Activated CD4-positive, alpha-beta T cell treated with anti-CD3 and anti-CD28 coated beads for 1 hour (primary cell): ENCODE measurements at regions not wholly inside any gene's neighbourhood (a gene's known extent, or its start where the extent isn't known, plus 50 kb on each side); places are given as distances from the start of the nearest gene placed in this dataset.
"Not testable (repeated sequence)": the region's sequence is repeated elsewhere in the genome, so short reads cannot be mapped to it uniquely, and the experiment has no call there.

Experiments used
- DNase-seq: peaks from one replicate; pipeline ENCODE4 v3.0.0-alpha.2; 2020

DNA sequence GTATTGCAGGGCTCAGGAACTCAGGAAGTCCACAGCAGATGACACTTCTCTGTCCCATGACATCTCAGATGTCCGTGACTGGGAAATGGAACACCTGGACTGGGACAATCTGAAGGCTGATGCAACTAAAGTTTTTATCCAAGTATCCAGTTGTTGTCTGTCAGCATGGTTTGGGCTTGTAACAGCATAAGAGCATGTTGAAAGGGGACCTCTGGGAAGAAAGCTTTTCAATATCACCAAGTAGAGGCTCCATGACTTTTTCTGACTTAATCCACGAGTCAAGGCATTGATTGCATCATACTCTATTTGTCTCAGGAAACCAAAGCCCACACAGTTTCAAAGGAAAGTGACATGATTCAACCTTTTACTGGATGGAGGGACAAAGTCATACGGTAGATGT is 807.7 kb downstream of the MTRR start:
- DNase-seq = no peak

DNA sequence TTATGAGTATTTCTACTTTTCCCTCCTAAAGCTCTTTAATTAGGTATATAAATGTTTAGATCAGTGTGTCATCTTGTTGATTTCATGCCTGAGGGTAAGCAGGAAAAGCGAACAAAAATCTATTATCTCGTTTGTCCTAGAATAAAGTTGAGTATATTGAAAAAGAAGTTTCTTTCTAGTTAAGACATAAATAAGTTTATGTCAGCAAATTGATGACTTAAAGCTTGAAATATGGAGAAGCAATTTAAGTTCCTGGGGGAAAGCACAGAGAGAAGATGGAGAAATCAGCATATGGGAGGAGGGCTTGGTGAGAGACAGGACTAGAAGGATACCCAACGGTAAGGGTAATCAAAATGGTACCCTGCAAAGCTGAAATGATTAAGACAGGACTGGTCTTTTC is 813.4 kb downstream of the MTRR start:
- DNase-seq = no peak

DNA sequence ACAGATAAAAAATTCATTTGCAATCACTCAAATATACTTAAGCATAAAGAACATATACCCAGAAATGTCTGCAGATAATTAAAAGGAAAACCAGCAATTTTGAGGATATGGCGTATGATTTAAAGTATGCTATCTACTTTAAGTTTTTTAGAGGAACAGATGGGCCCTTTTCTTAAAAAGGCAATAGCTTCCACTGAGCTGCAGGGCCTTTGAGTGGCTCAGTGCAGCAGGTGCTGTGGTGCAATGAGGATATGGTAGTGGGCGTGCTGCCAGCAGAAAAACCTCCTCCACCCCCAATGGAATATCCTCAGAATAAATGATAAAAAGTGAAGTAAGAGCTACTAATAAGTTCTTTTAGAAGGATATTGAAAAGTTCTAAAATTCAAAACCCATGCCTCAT is 814.5 kb downstream of the MTRR start:
- no peak for DNase-seq

DNA sequence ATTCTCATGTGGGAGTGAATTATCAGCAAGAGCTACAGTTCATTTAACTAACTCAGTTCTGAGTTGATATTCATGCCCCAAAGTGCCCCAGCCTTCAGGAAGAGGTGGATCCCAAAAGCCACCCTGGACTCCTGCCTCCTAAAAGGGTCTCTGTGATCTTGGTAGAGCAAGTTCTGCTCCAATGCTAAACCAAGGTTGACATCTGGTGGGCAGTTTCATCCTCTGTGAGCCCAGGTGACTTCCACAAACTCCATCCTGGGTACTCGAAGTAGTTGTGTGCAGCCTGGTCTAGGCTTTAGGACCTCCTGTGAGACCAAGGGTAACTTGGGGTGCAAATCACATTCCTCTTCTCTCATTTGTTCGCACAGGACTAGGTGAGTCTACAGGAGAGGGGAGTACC is 816.8 kb downstream of the MTRR start:
- no peak for DNase-seq

DNA sequence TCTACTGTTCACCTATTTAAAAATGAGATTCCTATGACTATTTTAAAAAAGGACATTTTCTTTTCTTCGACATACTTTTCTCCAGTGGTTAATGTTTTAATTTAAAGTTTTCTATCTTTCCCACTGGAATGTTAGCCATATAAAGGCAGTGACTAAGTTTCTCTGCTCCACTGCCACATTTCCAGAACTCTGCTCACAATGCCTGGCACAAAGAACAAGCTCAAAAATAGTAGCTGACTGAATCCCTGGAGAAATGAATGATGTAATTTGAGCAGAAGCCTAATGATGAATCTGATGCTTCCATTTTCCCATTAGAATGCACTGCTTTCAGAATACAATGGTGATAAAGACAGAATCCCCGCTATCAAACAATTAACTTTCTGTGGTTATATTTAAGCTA is 817.8 kb downstream of the MTRR start:
- DNase-seq = no peak

DNA sequence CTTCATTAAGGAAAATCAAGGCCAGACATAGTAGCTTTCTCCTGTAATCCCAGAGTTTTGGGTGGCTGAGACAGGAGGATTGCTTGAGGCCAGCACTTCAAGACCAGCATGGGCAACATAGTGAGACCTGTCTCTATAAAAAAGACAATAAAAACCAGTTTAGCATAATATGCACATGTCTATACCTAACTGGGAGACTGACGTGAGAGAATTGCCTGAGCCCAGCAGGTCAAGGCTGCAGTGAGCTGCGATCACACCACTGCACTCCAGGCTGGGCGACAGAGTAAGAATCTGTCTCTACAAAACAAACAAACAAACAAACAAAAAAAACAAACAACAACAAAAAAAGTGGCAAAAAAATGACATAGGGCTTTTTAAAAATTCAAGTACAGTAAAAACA is 820.8 kb downstream of the MTRR start:
- no peak for DNase-seq

DNA sequence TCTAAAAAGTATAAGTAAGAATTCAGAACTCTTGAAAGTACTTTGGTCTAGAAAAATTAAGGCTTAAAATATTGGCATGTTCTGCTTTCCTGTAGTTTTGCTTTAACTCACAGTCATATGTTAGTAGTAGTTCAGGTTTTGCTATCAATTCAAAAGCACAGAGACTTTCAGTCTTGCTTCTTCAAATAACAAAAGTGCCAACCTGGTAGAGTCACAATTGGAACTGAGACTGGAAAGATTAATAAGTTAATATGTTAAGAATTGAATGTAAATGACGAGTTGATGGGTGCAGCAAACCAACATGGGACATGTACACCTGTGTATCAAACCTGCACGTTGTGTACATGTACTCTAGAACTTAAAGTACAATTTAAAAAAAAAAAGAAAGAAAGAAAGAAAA is 822.3 kb downstream of the MTRR start:
- DNase-seq = no peak

DNA sequence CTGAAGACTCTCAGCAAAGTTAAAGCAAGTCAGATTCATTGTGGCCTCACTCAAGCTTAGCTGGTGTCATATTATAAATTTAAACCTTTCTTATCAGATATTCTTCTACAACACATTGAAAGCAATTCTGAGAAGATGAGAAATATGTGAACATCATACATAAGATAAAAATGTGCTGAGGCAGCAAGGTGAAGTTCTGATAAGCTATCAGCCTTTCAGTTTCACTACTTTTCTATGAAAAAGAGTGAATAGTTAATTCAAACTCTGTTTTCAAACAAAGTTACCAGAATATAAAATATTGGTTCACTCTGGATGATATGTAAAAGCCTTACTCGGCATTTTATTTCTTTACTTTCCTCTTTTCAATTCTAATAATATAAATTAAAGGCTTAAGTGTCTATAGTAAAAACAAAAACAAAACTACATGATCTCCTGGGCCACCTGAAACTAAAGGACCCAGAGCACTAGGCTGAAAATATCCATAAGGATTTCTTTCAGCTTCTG is 824.4 kb downstream of the MTRR start:
- no peak for DNase-seq

DNA sequence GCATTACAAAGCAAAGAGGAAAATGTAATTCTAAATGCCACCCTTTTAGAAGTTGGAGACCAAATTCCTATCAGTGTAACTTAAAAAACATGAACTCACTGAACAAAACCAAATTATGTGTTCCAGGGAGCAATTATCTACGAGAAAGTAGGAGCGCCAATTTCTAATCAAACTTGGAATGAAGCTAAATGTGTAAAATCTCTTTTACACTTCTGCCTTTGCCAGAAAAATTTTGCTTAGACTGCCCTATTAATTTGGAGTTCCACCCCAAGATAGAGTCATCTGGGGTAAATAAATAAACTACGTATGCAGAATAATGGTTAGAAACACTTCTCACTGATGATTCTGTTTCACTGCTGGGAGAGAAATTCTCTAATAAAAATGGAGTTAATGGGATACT is 825.6 kb downstream of the MTRR start:
- DNase-seq = no peak

DNA sequence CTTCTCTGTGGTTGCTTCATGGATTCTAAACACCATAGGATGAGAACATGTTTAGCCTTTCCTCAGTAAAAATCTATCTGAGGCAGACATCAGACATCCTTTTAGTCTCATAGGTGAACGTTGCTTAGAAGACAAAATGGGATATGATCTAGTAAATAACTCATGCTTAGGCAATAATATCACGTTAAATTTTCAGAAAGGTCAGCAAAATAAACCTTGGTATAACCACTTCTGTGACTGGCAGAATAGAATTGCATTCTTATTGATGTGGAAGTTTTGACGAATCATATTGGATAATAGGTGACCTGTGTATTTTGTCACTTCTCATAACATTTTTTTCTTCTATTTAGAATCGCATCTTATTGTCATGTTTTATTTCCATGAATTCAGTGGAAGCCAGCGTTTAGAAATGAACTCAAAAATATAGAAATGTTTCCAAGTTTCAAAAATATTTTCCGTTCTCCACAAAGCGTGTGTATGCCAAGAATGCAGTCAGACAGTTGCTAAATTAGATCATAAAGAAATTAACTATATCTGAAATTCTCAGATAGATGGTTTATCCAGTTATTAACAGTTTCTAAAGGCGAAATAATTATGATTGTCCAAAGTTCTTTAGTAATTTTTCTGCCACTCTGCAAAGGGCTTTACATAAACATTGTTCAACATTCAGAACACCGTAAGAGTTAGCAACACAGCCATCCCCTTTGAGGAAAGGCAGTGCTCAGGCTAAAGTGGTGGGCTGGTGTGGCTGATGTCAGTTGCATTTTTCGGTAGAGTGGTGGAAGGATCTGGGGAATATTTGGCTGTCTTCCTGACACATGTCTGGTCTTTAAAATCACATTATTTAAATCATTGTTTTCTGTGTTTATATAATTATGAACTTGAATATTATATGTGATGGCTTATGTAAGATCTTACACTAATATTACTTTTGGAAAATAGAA is 827.2 kb downstream of the MTRR start:
- DNase-seq = no peak

DNA sequence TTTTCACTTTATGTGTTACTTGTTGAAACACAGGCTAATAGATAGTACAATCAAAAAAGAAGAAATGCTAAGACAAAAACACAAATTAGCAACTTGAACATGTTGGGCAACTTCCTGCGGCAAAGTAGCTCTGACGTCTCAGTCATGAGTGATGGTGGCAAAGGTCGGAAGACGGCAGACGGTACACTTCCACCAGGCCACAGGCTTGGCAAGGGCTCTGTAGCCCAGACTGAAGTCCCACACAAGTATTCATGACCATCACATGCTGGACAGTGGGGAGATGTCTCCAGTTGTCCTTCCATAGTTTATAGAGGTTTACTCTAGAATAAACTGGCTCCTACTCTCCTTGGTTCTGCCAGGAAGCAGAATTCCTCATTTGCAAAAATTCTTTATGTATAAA is 831.3 kb downstream of the MTRR start:
- DNase-seq = no peak

DNA sequence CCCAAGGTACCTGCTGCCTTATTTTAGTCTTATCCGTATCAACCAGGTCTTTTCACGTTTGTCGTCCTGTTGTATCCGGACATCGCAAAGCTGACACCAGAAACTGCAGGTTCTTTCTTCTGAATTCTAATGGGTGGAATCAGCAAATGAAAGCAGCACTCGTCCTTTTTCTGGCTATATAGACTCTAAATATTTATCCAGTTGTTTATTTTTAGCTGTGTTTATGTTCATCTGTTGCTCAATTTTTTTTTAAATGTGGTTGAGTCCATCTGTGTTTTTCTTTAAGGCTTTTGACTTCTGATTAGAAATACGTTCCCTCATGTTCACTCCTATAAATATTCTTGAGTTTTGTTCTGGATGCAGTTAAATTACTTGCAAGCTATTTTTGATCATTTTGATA is 831.7 kb downstream of the MTRR start:
- DNase-seq = no peak

DNA sequence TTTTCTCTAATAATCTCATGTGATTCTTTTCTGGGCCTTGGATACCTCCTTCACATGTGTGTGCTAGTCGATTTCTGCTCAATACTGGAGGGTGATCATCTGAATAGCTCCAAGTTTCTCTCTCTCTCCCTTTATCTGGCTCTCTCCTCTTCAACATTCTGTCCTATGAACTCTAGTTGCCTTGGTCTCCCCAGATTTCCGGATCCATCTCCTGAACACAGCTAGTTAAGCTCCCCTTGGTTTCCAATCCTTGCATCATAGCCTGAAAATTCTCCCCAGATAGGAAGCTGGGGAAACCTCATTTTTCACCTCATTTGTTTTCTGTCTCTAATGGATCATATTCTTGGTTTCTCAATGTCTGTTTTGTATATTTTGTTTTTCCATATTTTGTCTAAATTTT is 832.3 kb downstream of the MTRR start:
- DNase-seq = no peak

DNA sequence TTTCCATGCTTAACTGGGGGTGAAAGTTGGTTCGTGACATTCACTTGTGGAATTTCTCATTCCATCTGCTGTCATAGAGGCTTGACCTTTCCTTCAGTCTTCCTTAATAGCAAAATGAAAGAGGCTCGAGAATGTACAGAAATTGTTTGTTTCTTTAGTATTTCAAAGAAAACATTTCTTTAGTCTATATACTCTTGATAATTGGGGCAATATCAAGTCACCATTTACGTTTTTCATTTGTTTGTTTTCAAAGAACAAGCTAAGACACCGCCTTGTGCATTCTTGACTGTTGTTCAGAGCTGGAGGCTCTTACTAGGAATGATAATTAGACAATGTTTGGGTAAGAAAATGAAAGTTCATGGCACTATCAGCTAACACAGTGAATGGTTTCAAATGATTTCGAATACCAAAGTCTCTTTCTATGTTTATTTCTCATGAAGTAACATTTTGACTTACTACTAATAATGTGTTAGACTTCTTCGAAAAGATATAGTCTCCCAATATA is 835.4 kb downstream of the SEMA5A start:
- no peak for DNase-seq

DNA sequence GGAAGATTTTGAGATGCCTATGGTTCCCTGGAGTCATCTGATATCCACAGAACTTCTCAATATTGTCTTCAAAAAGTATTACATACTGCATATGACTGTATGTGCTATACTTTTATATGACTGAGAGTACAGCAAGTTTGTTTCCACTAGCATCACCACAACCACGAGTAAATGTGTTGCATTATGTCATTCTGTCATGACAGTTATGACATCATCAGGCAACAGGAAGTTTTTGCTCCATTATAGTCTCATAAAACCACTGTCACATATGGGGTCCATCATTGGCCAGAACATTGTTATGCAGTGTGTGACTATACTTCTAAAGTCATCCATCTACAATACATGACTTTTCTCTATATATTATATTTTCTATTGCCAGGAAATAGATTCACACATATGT is 831.7 kb downstream of the SEMA5A start:
- no peak for DNase-seq

DNA sequence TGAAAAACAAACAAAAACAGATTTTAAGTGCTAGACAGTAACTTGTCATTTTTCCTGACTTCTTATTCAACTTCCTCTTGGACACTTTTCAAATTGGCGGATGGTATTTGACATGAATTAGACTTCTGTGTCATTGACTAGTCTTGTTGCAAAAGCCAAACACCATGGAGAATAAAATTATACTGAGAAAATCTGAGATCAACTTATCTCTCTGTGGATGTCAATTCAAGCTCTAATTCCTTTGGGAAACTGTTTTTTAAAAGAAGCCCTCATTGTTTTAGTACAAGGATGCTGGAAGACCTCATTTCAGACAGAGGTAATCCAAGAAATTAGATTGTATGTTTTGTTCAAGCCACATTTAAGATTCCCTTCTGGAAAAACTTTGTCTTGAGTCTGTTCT is 831.0 kb downstream of the SEMA5A start:
- DNase-seq = no peak

DNA sequence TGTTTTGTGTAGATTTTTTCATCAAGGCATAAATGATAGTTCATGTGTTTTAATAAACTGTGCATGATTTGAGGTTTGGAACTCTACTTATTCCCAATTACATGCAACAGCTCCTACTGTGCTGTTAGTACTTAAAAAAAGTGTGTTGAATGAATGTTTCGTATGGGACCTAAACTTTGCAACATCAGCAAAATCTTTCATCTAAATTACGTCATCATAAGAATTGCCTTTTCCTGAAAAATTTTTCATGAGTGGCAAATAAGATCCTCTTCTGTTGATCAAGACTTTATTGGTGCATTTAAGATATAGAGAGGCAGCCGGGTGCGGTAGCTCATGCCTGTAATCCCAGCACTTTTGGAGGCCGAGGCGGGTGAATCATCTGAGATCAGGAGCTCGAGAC is 826.1 kb downstream of the SEMA5A start:
- DNase-seq = no peak

DNA sequence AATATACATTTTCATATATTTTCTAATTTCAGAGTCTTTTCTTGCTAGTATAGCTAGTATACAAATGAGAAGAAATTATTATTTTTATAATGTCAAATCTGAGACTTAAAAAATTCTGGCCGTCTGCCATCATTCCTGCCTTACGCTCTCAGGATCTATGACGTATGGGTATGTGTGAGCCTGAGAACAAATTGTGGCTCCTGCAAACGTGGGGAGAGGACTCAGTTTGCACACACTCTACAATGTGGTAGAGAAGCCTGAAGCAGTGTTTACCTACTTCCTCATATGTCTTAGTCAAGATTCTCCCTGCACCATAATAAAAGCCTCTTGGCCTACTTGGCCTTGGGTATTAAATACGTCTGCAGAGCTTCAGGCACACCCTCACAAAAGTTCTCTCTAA is 825.4 kb downstream of the SEMA5A start:
- no peak for DNase-seq

DNA sequence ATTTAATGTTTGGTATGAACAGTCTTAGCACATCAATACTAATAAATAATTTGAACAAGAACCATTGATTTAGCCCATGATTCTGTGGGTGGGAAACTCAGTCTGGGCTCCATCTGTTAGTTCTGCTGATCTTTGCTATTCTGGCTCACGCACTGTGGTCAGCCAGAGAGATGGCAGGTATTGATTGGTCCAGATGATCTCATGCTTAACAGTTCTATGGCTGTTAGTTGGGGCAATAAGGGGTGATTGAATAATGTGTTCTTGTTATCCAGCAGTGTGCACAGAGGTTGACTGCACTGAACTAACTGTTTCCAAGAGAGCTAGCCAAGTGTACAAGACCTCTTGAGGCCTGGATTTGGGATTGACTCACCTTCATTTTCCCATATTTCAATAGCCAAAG is 824.3 kb downstream of the SEMA5A start:
- DNase-seq = no peak

DNA sequence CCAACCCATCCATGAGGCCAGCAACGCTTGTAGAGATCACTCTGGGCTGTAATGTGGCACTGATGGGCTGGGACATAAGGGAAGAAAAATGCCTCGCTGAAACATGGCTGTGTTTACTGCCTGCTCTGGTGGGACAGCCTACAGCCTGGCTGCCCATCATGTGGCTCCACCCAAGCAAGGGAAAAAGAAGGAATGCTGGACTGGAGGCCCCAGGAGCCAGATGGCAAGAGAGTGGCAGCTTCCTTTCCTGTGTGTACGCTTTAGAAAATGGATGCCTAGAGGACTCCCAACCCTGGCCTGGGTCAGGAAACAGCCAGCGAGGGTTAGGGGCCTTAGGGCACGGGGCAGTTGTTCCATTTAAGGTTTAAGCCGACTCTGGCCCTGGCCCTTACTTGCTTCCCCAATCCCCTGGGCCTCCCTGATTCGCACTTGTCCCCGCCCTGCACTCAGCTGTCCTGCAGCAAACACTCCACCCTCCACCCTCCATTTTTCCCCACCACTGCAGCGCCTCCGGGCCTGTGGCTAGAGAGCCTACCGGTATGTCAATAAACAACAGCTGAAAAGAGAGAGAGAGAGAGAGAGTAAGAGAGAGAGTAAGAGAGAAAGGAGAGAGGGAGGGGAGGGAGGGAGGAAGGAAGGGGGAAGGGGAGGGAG is 819.4 kb downstream of the SEMA5A start:
- DNase-seq = no peak

DNA sequence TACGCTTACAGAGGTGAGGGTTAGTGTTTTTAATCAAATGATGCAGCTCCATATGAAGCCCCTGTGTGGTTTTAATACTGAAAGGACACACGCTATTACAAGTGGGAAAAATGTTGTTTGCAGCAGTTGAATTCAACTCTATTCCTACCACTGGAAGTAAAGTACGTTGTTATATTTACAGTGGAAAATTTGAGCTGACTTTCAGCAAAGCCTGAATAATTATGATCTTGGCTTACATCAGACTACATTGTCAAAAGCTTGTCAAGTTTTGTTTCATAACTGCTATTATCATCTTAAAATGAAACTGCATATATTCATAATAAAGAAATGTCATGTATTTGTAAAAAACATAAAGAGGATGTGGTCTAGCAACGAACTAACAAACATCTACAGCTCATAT is 818.5 kb downstream of the SEMA5A start:
- no peak for DNase-seq

DNA sequence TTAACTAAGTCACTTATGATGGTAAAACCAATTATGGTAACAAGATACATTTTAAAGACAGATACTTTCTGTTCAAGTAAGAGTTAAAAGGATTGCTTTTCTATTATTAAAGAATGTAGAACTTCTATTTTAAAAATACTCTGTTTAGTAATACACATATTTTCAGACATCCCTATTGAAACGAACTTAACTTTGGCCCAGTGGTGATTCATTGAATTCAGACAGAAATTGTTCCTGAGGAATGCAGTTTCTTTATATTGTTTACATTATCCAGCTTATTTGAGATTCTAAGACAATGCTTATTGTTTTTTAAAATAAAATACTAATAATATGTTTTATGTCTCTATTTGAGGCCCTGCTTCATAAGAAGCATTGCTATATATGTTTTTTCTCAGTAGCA is 816.4 kb downstream of the SEMA5A start:
- no peak for DNase-seq

DNA sequence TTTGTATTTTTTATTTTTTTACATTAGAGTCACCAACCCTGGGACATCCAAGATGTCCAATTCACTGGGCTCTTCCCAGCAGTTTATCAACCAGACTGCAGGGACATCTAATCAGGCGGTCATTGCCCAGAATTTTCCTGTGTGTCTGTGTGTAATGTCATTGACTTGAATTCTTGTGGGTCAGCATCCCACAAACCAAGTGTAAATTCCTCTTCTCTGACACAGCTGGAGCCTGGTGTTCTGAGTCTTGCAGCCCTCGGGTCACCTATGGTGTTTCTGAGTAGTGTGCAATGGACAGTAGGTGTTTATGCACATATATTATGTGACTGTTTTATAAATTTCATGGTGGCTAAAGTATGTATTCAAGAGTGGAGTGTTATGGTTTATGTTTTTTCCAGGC is 815.7 kb downstream of the SEMA5A start:
- DNase-seq = no peak

DNA sequence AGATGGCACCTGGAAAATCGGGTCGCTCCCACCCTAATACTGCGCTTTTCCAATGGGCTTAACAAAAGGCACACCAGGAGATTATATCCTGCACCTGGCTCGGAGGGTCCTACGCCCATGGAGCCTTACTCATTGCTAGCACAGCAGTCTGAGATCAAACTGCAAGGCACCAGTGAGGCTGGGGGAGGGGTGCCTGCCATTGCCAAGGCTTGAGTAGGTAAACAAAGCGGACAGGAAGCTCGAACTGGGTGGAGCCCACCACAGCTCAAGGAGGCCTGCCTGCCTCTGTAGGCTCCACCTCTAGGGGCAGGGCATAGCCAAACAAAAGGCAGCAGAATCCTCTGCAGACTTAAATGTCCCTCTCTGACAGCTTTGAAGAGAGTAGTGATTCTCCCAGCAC is 814.8 kb downstream of the SEMA5A start:
- DNase-seq = not testable (repeated sequence)
